Stimulated activated CD8-positive, alpha-beta memory T cell treated with anti-CD3 and anti-CD28 coated beads, Interleukin-15, amount 100 ng/mL, for 24 hours (primary cell): ENCODE measurements at regions not wholly inside any gene's neighbourhood (a gene's known extent, or its start where the extent isn't known, plus 50 kb on each side); places are given as distances from the start of the nearest gene placed in this dataset.

ENCODE experiments used
- DNase-seq: peaks from one replicate; pipeline ENCODE4 v3.0.0-alpha.2; 2020; ENCODE audit warnings: low read depth

GRCh38 chr6:102405860-102406259, 1012.4 kb downstream of the GRIK2 start:
- no peak for DNase-seq

GRCh38 chr6:102402635-102403329, 1009.3 kb downstream of the GRIK2 start:
- DNase-seq: no peak

- no peak for DNase-seq
Observed at GRCh38 chr6:102398788-102399390, 1005.4 kb downstream of the GRIK2 start.

GRCh38 chr6:102390541-102390940, 997.0 kb downstream of the GRIK2 start:
- DNase-seq: no peak

GRCh38 chr6:102389994-102390393, 996.5 kb downstream of the GRIK2 start:
- DNase-seq: no peak

- DNase-seq: no peak
Observed at GRCh38 chr6:102387326-102388033, 994.0 kb downstream of the GRIK2 start.

GRCh38 chr6:102381203-102381602, 987.7 kb downstream of the GRIK2 start:
- no peak for DNase-seq

GRCh38 chr6:102356170-102356569, 962.7 kb downstream of the GRIK2 start:
- no peak for DNase-seq

GRCh38 chr6:102355578-102355977, 962.1 kb downstream of the GRIK2 start:
- no peak for DNase-seq

- DNase-seq: no peak
Observed at GRCh38 chr6:102352552-102352951, 959.0 kb downstream of the GRIK2 start.

GRCh38 chr6:102344769-102345168, 951.3 kb downstream of the GRIK2 start:
- no peak for DNase-seq

GRCh38 chr6:102340311-102340710, 946.8 kb downstream of the GRIK2 start:
- no peak for DNase-seq

GRCh38 chr6:102333736-102334135, 940.2 kb downstream of the GRIK2 start:
- no peak for DNase-seq

- DNase-seq: no peak
Observed at GRCh38 chr6:102327697-102328225, 934.3 kb downstream of the GRIK2 start.

GRCh38 chr6:102313699-102314098, 920.2 kb downstream of the GRIK2 start:
- no peak for DNase-seq

- DNase-seq: no peak
Observed at GRCh38 chr6:102309700-102310099, 916.2 kb downstream of the GRIK2 start.

- DNase-seq: no peak
Observed at GRCh38 chr6:102300350-102300749, 906.8 kb downstream of the GRIK2 start.

GRCh38 chr6:102298051-102298450, 904.5 kb downstream of the GRIK2 start:
- no peak for DNase-seq
